ENCODE measurements at regions not wholly inside any gene's neighbourhood (a gene's known extent, or its start where the extent isn't known, plus 50 kb on each side); places are given as distances from the start of the nearest gene placed in this dataset.
"Not testable (repeated sequence)": the region's sequence is repeated elsewhere in the genome, so short reads cannot be mapped to it uniquely, and the experiment has no call there.

- TF ChIP-seq CTCF (IDR thresholded peaks at IDR 0.05): peak; percentile 25
- not testable (repeated sequence) for TF ChIP-seq EZH2phosphoT487 (IDR thresholded peaks at IDR 0.05)
Measured at GRCh38 chr16:88241404-88242311, 141.1 kb upstream of the ZNF469 start.
